ENCODE measurements at regions not wholly inside any gene's neighbourhood (a gene's known extent, or its start where the extent isn't known, plus 50 kb on each side); places are given as distances from the start of the nearest gene placed in this dataset.

GRCh38 chr13:73329355-73329754, 270.6 kb downstream of the KLF5 start:
- TF ChIP-seq CTCF (IDR thresholded peaks at IDR 0.05) (no peak), POLR2A (IDR thresholded peaks at IDR 0.05) (no peak), EP300 (IDR thresholded peaks at IDR 0.05) (no peak)
